ENCODE measurements at regions not wholly inside any gene's neighbourhood (a gene's known extent, or its start where the extent isn't known, plus 50 kb on each side); places are given as distances from the start of the nearest gene placed in this dataset.
"Not testable (repeated sequence)": the region's sequence is repeated elsewhere in the genome, so short reads cannot be mapped to it uniquely, and the experiment has no call there.

DNA sequence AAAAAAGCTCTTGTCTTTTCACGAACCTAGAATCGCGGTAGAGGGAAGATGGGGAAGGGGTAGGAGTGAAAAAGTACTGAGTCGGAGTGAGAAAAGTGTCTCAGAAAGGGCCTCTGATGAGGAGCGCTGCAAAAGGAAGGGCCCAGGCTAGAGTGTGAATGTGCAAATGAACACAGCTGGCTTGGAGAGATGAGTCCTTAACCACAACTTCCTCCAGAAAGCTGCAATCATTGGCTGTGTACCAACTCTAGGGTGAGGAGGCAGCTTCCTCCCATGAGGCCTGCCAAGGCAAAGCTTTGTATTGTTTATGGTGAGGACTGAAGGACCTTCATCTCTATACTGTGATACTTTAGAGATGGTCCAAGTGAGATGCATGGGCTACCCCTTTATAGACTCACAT, 566.9 kb upstream of the ANO5 start:
- no peak for DNase-seq

DNA sequence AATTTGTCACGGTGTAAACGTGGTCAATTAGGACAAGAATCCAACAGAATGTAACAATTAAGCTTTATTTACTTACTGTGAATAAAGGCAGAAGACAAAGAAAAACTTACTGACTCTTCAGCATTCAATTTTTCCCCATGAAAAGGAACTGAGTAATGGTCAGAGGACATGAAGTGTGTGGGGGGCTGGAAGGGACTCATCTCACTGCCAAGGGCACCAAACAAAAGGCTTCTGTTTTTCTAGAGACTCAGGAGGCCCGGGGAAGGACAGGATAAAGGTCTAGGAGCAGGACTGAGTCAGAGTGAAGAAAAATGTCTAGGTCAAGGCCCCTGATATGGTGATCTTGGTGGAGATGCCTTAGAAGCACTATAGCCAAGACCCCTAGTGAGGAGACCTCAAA, 564.2 kb upstream of the ANO5 start:
- no peak for DNase-seq

DNA sequence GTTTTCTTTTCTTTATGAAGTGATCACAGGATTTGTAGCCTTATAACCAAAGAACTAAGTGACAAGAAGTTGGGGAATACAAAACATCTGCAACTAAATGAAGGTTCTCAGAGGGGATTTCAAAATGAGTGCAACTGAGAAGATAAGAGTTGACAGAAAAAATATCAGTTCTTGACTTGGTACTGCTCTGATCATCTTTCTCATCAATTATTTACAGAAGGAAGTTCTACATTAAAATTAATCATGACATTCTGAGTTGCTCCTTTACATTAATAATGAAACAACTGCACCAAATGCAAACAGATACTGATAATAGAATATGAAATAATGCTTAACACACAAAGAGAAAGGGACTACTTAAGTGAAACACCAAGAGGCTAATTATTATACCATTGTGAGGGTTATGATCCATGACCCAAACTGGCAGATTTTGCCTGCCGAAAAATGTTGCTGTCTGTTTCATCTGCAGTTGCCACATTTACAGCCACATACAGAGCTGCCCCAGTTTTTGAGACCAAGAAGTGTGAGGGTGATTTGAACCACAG, 561.9 kb upstream of the ANO5 start:
- no peak for DNase-seq

DNA sequence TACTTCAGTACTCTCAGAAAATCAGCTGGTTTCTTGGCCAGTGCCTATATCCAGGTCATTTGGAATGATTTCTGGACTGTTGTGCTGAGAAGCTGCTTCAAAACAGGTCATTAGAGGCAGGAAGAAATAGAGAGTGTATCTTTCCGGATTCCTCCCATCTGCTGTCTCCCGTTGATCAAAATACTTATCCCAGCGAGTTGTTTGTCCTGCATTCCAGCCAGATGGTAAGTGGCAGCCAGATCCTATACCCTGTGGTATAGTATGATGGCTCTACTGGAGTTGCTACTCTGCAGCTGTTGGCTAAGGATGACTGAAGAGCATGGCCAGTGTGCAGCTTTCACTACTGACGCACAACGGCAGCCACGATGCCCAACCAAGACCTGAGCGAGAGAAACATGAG, 560.9 kb upstream of the ANO5 start:
- DNase-seq = no peak

DNA sequence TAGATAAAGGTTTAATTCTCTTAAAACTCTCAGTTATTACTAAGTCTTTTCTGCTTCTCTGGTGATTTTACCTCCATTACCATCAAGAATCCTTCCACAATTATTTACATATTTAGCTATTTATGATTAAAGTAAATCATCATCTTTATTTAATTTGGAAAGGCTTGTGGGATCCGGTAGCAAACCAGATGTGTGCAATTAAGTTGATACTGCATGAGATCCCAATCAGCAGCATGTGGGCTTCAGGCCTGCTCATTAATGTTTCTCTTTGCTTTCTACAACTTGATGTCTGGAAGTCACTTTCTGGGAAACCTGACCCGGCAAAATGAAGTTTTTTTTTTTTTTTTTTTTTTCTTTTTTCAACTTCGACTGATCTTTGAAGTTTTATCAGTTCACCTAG, 558.4 kb upstream of the ANO5 start:
- no peak for DNase-seq

DNA sequence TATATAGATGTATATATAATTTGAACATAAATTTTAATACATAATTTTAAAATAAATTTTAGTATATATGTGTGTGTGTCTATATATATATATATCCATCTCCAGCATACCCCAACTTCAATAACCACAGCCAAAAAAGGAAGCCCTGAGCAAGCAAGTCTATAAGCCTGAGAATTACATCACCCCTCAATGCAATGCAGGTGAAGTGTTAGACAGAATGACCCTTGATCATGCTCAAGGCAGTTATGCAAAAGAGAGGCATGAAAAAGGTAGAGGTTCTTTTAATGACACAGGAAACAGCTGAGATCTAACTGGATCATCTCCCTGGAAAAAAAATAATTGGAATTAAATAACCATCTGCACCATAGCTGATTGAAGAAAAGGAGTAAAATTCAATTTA, 557.9 kb upstream of the ANO5 start:
- no peak for DNase-seq

DNA sequence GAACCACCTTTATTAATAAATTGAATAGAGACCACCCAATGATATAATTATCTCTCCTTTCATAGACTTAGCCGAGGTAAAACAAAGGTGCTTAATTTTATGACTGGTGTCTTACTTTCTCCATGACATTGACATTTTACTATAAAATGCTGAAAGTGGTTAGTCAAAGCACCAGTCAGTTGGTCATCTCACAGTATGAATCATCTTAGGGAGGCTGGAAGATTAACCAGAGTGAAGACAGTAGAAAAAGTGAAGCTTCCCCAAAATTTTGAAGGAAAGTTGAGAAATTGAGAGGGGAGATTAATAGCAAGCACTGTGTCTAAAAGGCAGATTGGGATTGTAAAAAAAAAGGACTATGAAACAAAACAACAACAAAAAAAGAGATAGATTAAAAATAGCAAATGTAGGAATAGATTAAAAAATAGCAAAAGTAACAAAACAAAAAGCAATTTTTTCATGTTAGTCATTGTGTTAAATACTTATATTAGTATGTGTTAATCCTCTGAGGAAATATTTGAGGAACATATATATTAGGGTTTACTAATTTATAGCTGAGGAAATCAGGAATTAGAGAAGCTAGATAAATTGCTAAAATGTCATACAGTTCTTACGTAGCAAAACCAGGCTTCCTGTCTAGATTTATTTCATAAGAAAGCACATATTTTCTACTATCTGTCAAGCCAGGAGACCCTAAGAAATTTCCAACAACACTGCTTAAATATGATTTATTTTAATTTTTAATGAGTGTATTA, 557.3 kb upstream of the ANO5 start:
- no peak for DNase-seq

DNA sequence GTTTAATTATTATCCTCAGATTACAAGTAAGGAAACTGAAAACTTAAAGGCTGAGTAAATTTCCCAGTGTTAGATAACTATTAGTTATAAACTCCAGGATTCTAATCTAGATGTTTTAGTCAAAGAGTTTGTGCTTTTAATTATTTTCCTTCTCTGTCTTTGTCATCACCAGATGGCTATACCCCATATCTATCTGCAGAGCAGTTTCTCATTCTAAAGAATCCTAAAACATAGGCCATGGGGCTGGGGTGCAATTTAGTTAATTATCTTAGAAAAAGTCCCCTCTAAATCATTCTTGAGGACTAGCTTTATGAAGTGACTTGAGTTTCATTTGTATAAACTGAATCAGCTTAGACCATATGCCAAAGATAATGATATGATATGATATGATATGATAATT, 556.3 kb upstream of the ANO5 start:
- DNase-seq = no peak

DNA sequence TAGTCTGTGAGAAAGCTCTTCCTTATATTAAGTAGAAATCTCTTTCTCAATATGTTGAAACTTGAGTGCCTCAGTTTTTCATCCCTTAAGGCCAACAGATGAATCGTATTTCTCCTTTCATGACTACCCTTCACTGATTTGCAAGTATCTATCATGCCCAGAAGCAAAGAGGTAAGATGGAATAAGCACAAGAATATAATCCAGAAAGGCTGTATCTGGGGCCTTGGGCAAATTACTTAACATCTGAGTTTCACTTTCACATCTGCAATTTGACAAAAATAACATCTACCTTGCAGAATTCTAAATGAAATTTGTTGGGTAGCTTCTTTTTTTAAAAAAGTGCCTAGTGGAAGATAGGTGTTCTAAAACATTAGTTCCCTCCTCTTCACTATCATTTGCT, 552.4 kb upstream of the ANO5 start:
- no peak for DNase-seq

DNA sequence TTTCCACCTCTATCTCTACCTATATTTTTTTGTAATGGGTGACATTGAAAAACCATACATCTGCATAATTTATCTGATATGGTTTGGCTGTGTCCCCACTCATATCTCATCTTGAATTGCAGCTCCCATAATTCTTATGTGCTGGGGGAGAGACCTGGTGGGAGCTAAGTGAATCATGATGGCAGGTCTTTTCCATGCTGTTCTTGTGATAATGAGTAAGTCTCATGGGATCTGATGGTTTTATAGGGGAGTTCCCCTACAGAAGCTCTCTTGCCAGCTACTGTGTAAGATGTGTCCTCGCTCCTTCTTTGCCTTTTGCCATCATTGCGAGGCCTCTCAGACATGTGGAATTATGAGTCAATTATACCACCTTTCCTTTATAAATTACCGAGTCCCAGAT, 551.0 kb upstream of the ANO5 start:
- no peak for DNase-seq

DNA sequence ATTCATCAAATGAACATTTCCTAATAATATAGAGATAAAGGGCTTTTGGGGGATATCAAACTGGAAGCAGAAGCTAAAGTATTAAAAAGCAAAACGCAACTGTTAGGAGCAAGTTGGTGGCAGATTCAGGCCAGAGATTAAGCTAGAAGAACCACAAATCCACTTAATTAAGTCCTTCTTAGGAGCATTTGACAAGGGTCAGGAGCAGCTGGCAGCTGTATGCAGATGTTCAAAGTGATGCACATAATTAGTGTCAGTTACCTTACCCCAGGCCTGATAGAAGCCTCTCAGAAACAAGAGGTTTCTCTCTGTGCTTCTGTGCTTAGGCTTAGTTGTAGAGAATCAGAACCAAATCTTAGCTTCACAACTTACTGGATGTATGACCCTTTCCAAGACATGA, 546.5 kb upstream of the ANO5 start:
- no peak for DNase-seq

DNA sequence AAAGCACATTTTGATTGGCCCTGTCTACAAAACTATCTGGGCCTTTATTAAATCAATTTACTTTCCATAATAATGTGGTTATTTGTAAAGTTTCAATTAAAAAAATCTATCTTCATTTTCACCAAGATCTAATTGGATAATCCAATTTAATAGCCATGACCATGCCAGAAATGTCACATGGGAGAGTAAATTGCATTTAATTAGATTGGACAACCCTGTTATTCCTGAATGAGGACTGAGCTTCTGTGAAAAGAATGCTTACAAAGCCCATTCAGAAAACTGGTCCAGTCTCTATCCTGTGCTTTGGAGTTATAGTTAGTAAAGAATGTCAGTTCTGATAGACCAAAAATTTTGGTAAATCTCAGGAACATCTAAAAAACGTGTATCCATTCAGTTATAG, 541.9 kb upstream of the ANO5 start:
- DNase-seq = no peak

DNA sequence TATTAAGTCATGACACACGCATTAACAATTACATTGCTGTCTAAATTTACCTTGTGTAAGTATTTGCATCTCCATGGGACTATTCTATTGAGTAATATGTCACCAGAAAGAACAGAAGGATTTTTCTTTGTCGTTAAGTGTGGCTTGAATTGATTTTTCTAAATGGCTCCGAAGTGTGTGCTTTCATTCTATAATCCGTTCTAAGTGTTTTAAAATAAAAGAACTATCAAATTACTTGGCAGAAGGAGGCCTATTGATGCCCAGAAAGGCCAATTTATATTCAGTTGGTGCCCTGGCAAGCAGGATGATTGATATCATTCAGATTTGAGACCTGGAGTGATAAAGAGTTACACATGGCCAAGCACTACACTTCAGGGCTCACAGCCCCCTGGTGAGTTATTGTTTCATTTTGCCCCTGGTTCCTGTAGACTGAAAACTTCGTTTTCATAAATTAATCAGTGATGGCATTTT, 538.9 kb upstream of the ANO5 start:
- no peak for DNase-seq

DNA sequence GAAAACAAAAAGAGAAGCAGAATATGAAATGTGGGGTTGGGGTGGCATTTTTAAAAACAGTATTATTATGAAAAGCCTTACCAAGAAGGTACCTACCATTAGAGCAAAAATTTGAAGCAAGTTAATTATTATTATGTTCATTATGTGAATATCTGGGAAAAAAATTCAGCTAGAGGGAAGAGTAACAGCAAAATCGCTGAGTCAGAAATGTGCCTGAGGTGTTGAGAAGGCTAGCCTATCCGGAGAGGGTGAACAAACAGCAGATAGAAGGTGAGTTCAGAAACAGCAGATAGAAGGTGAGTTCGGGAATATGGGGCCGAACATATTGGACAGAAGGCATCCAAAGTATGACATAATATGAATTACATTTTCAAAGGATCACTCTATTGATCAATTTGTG, 536.8 kb upstream of the ANO5 start:
- DNase-seq = no peak

DNA sequence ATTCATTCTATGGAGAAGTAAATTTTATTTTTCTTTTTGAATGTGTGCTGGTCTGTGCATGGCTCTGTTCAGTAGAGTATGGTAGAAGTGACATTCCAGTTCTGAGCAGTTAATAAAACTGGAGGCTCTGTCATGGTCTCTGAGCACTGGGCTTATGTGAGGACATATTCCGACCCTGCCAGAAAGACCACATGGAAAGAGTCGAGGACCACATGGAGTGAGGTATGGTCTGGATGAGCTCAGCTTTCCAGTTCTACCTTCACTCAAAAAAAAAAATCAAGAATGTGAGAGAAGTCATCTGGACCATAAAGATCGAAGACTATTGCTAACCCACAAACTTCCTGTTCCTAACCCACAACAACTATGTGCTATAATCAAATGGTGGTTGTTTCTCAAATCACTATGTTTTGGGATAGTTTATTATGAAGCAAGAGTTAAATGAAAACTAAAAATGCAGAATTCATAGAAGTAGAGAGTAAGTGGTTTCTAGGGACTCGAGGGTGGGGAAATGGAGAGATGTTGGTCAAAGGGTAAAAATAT, 534.2 kb upstream of the ANO5 start:
- DNase-seq = no peak

DNA sequence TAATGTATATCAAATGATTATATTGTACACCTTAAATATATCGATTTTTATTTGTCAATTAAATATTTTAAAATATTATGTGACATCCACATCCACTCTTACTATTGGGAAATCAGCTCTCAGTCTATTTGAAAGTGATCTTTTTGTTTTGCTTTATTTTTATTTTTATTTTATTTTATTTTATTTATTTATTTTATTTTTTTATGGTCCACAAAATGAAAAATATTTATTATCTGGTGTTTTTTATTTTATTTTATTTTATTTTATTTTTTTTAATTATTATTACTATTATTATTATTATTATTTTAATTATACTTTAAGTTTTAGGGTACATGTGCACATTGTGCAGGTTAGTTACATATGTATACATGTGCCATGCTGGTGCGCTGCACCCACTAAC, 533.5 kb upstream of the ANO5 start:
- DNase-seq = not testable (repeated sequence)

DNA sequence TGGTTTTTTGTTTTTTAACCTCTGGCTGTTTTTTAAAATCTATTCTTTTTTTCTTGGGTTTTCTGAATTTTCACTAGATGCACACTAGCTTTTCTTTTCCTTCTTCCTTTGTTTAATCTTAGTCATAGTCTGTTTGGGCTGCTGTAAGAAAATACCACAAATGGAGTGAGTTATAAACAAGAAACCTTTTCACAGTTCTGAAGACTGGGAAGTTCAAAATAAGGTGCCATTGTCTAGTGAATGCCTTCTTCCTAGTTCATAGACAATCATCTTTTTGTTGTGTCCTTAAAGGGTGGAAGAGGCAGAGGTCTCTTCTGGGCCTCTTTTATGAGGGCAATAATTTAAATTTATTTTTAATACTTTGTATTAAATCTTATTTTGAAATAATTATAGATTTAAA, 532.9 kb upstream of the ANO5 start:
- DNase-seq = no peak

DNA sequence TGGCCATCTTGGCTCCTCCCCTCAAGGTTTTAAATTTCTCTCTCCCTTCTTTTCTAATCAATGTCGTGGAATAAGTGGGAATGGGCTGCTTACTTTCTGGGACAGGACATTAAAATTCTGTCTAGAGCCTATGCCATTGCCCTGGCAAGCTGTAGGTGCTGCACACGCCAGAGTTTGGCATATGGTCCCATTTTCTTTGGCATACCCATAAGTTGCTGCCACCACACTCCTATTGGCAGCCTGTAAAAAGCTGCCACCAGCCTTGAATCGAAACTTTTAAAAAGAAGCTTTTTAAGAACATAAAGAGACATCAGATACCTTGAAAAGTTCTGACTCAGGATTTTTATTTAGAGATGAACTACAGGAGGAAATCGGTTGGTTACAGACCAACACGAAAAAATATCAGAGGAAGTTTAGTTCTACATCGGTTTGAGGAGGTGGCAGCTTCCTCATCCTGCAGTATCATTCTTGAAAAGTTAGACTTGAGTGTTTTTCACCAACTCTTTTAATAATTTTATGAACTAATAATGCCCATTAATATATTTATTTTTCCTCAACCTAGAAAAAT, 517.8 kb upstream of the ANO5 start:
- DNase-seq = no peak

DNA sequence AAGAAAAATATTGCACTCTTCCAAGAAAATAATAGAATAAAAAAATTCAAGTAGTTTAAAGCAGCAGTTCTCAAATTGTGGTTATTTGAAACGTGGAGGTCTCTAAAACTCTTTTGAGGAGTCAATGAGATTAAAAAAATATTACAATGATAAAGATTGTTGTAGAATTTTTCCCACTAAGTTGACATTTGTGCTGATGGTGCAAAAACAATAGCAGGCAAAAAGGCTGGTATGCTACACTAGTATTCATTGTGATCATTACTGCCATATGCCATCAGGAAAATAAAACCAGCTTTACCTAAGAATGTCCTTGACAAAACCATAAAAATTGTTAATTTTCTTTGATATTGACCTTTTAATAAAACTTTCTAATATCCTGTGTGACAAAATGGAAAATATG, 505.2 kb upstream of the ANO5 start:
- DNase-seq = no peak

DNA sequence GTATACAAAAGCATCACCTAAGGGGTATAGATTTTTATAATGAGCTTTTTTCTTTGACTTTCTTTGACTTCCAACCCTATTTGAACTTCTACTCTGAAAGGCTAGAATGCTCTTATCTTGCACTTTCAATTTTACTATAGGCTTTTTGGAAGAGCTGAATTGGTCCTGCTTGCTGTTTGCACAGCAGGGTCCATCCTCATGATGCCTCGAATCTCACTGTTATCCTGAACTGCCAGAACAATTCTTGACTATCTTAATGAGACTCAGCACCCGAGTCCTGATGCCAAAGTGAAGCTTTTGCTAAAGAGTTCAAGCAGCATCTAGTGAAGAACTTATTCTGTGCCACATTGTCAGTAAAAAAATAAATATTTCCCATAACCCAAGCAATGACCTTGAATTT, 488.3 kb upstream of the ANO5 start:
- no peak for DNase-seq

DNA sequence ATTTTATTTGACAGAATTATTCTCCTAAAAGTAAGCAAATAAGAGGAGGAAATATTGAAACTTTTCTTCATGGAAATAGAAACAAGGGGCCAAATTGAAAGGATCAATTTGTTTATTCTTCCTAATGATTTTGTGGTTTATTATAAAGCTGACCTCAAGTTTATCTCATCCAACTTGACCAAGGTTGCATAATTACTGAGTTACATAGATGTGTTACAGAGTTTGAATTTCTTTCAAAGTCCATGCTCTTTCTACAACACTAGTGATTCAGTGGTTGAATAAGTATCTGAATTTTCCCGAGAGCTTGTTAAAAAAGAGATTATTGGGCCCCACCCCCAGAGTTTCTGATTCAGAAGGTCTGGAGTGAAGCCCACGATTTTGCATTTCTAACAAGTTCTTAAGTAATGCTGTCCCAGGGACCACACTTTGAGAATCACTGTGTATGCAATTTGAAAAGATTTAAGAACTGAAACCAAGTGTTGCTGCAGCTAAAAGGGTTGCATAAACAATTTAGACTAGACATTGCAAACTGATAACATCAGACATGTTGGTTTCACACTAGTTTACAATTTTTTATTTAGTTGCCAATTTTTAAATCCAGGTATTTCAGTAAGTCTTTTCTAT, 485.7 kb upstream of the ANO5 start:
- no peak for DNase-seq

DNA sequence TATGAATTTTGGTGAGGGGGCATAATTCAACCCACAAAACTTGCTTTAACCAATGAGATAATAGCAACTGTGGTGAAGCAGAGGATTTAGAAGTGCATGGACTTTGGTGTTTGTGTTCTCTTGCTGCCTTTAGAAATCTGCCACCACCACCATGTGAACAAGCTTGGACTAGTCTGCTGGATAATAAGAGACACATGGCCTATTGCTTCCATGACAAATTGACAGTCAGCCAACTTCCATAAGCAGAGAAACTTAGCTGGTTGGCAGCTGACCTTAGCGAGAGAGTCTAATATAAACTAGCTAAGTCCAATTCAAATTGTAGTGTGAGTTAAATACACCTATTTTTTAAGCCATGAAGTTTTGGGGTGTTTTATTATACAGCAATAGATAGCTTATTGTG, 482.1 kb upstream of the ANO5 start:
- no peak for DNase-seq

DNA sequence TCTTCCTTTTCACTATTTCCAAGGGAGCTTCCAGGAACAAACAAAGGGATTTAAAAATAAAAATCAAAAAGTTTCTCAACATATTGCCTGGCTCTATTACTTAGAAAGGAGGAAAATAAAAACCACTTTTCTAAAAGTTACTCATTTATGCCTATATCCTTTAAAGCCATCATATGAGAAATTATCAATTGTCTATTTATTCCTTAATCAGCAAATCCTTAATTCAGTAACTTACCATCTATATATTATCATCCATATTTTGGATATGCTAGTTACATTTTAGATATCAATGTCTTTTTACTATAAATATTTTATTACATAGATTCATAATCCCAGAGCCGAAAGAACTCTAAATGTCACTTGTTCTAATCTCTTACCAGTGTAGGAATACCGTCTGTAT, 481.5 kb upstream of the ANO5 start:
- DNase-seq = no peak

DNA sequence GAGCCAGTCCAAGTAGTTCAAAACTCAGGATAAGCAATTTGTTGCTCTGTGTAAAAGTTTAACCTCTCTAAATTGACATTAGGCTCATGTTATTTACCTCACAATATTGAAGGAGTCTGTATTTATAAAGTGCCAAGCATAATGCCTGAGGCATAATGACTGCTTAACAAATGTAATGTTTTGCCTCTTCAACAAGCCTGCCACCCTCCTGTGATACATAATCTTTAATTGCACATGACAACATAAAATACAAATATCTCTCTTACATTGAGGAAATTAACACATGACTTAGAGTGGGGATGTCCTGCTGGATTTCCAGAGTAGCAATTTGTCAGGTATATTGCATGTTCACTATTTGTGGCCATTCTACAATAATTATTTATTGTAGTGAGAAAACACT, 469.2 kb upstream of the ANO5 start:
- no peak for DNase-seq
